ENCODE measurements at regions not wholly inside any gene's neighbourhood (a gene's known extent, or its start where the extent isn't known, plus 50 kb on each side); places are given as distances from the start of the nearest gene placed in this dataset.

DNA sequence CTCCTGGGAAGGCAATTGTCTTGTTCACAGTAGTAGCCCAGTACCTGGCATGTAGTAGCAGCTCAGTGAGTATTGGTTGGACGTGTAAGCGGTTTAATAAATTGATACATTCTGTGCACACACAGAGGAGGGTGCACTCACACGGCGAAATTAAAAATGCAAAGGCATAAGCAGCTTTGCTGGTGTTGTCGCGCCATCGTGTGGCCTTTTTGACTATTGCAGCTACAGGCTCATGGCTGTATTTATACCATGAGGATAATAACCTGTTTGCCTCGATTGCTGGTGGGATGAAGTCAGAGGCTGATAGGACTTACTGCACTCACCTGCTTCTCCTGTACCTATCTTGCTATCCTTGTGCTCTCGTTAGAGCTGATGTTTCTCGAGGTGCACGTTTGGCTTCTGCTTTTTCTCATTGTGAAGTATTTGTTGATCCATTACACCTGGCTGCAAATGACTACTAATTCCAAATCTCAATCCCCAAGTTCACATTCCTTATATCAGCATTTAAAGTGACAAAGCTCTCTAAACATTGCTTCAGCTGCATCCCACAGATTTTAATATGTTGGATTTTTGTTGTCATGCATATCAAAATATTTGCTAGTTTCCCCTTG lies 61.5 kb downstream of the TBXT start:
- peak in 1 of 2 experiments; percentile 18 for DNase-seq (ENCODE audit: low read depth in 2 of 2)

DNA sequence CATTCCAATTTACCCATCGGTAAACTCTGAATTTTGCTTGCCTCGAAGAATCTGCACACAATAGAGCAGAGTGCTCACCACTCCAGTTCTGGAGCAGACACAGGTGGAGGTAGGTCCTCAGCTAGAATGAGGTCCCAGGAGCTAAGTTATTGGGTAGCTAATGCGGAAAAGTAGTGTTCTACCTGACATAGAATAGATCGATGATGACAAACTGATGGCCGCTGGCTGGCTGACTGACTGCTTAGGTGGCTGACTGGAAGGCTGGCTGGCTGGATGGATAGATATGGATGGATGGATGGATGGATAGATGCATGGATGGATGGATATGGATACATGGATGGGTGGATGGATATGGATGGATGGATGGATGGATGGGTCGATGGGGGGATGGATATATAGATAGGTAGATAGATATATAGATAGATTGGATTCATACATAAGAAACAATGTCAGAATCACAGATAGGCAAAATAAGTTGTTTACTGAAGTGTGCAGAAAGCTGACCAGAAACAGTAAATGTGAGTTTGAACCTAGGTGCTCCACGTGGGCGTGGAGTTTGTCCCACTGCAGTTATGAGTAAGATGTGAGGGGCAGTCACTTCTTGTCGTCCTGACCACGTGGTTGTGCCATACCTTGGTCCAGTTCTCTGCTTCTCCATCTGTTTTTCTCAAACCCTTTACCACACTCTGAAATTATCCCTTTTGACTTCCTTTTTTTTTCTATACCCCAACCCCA lies 62.1 kb downstream of the TBXT start:
- DNase-seq (ENCODE audit: low read depth in 2 of 2), result no peak

DNA sequence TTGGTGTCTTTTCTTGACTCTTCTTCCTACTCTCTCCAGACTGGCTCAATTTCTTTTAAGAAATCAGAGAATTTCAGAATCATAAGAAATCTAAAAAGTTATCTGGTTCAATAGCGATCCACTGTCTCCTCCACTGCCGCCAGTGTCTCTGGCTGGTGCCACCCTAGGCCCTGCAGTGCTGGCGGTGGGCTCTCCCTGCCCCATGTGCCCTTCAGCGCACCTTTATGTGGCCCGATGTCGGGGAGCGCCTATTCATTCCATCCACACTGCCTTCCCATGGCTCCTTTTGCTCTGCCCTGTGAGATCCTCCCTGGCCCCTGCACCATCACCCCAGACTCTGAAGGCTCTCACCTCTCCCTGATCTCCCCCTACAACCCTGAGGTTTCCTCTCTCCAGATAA lies 62.8 kb downstream of the TBXT start:
- no peak for DNase-seq (ENCODE audit: low read depth in 2 of 2)

DNA sequence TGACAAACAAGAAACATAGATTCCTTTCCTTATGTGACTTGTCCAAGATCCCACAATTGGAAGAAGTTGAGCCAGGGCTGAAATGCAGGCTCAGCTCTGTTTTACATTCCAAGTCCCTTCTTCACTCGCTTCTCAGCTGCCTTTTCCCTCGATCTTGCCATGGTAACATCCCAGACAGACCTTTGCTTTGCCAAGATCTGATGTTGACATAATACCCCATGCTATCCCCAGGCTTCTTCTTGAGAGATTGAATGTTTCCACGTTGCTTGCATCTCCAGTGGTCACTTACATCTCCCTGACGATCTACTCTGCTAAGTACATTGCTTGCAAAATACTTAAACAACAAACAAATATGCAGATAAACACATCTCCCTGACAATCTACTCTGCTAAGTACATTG lies 63.5 kb downstream of the TBXT start:
- DNase-seq (ENCODE audit: low read depth in 2 of 2), result no peak

DNA sequence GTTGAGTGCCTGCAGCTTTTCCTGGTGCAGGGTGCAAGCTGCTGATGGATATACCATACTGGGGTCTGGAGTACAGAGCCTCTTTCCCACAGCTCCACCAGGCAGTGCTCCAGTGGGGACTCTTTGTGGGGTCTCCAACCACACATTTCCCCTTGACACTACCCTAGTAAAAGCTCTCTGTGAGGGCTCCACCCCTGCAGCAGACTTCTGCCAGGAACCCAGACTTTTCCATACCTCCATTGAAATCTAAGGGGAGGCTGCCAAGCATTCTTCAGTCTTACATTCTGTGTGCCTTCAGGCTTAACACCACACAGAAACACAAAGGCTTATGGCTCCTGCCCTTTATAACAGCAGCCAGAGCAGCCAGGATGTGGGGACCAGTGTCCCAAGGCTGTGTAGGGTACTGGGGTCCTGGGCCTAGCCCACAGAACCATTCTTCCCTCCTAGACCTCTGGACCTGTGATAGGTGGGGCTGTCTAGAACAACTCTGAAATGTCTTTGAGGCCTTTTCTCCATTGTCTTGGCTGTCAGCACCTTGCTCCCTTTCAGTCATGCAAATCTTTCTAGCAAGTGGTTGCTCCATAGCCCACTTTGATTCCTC lies 65.7 kb downstream of the TBXT start:
- DNase-seq (ENCODE audit: low read depth in 2 of 2), result no peak

DNA sequence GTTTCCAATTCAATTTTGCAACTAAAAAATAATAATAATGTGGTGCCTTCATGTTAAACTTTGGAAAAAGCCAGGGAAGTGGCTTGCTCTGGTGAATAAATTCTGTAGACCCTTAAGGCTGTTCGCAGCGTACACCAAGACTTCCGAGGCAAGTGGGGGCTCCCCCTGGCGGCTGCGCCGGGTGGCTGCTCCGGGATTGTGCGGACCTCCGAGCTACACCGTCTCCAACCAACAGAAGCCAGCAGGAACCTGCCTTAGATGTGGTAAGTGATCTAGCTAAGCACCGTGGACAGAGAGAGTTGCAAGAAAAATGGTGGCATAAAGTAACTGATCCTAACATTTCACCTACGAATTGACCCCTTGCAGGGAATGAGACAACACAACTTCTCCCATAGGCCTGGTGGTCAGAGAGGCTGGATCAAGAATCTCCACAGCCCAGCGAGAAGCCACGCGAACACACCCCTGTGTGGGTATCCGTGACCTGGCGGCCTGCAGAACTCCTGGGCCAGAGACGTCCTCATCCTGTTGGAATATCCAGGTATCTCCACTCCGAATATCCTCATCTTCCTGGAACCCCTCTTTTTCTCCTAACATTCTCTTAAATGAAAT lies 69.6 kb downstream of the TBXT start:
- DNase-seq (ENCODE audit: low read depth in 2 of 2), result peak in 1 of 2 experiments; percentile 25

DNA sequence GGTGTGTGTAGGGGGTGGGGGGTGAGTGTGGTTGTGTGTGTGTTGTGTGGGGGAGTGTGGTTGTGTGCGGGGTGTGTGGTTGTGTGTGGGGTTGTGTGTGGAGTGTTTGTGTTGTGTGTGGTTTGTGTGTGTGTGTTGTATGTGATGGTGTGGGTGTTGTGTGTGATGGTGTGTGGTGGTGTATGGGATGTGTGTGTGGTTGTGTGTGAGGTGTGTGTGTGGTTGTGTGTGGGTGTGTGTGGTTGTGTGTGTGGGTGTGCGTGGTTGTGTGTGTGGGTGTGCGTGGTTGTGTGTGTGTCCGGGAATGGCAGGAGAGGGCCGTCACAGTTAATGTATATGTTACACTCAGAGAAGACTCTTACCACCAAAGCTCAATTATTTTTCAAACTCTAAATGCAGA lies 79.8 kb downstream of the TBXT start:
- DNase-seq (ENCODE audit: low read depth in 2 of 2), result no peak

DNA sequence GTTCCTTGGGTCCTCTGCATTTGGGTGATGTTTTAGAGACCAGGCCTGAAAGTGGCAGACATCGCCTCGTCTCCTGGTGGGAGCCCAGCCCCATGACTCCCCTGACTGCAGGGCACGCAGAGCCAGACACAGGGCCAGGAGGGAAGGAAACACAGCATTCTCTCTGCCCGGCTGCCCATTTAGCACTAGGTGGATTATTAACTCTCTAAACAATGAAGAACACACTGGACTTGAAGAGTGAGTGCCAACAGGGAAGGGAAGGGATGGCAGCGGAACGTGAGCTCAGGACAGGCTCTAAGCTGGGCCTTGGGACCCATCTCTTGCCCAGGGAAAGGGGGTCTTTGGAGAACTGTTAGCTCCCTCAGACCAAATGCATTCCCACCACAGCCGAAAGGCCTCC lies 80.4 kb downstream of the TBXT start:
- DNase-seq (ENCODE audit: low read depth in 2 of 2), result no peak

DNA sequence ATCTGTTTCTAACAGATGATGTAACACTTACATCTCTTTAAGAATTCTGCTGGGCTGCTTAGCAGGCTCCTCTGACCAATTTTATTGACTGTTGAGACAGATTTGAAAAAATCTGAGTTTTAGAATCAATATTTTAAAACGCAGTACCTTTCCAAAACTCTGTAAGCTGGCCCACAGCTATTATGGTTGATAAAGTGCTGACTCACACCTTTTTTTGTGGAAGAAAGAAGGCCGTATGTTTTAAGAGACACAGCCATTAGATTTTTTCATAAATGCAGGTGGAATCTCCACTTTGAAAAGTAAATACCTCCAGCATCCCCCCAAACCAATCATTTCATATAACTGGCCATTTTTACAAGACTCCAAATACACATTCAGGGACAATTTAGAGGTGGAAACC lies 82.2 kb downstream of the TBXT start:
- DNase-seq (ENCODE audit: low read depth in 2 of 2), result no peak

DNA sequence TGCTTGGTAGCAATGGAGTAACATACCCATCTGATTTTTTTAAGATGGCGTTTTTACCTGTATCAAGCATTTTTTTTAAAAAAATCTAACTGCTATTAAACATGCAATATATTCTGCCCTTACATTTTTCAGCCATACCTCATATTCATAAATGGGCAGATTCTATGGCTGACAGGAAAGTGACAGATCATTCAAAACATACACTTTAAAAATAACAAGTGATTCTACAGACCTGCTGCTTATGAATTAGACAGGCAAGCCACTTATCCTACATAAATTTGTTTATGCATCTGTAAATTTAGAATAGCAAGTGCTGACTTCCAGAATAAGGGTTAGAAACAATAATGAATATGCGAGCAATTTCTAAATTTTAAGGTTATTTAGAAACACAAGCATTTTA lies 82.7 kb downstream of the TBXT start:
- no peak for DNase-seq (ENCODE audit: low read depth in 2 of 2)

DNA sequence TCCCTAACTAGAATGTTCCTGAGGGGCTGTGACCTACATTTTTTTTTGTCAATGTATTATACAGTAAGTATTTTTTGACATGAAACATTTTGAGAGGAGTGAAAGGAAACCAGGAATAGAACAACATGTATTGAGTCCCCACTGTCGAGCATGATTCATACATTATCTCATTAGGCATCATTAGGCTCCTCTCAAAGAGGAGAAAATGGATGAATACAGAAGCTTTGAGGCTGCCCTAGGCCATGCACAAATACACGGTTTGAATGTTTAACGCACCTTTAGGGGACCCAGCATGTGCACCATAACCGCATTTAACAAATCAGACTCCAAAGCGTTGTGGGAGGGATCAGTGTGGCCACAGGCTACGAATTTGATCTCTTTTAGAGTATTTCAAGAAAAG lies 87.8 kb downstream of the TBXT start:
- DNase-seq (ENCODE audit: low read depth in 2 of 2), result no peak

DNA sequence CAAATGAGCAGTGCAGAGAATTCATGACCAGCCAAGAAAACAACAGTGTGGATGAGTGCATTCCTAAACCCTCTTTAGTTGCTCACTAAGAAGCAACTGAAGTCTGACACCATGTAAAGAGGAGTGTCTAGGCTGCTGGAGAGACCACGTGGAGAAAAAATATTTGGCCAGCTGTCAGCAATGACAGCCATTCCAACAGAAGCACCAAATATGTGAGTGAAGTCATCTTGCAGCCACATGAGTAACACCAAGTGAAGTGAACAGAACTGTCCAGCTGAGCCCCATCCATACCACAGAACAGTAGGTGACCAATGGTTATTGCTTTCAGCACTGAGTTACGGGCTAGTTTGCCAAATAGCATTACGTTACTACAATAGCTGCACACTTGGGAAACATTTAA lies 89.4 kb downstream of the TBXT start:
- peak; percentile 95 for DNase-seq (ENCODE audit: low read depth in 2 of 2)

DNA sequence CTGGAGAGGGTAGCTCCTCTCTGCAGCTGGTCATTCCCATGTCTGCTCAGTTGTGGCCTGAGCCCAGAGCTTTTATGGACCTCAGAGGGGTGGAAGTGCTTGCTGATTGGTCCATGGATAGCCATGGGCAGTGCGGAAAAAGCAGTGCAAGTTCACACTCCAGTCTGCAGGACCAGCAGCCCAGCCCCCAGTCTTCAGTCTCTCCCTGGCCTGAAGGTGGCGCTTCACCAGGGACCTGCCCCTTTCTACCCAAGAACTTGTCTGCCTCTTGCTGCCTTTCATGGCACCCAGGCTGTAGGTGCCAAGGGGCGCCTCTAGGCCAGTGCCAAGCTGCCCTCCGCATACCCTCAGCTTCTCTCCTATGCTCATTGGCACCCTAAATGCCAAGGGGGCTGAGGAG lies 91.0 kb downstream of the TBXT start:
- DNase-seq (ENCODE audit: low read depth in 2 of 2), result no peak

DNA sequence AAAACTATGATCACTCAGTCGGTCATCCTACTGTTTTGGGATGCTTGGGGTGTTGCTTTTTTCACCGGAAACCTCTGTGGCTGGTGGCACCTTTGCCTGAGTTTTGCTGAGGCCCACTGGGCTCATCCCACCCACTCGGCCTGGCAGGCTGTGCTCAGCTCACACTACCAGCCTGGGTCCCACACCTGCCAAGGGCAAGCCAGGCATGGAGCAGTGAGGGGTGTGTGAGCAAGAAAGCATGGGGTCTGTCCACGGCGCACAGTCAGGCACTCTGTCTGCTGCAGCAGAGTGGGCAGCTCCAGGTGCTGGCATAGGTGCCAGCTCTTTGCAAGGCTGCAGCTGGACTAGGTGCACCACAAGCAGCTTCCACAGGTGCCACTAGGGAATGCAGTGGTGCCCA lies 91.7 kb downstream of the TBXT start:
- DNase-seq (ENCODE audit: low read depth in 2 of 2), result no peak

DNA sequence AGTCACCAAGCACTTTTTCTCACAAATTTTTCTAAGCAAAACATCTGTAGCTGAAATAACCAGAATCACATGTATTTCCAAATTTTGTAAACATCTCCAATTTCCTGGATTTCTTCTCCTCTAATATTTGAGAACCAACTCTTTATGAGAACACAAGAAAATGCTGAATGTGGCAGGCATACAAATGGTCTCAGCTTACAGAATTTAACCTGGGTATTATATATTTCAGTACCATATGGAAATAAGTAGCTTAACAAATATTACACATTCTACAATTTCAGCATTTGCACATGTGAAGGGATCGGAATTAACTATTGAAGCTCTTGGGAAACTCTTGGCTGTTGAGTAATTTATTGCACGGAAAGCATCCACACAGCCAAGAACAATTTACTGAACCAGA lies 92.5 kb downstream of the TBXT start:
- peak; percentile 24 to 35 for DNase-seq (ENCODE audit: low read depth in 2 of 2)

DNA sequence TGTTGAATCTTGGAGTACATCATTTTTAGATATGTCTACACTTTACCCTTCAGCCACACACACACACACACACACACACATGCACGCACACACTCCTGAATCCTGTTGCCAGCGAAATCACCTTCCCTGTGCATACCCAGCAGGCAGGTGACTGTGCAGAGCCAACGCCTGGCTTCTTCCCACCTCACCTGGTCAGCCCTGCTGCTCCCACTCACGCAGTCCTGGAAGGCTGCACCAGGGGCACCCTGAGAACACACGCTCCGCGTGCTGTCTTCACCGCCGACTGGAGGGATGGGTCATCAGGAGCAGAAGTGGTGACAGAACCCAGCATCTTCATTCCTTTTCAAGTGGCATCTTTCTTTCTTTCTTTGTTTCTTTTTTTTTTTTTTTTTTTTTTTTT lies 94.6 kb downstream of the TBXT start:
- DNase-seq (ENCODE audit: low read depth in 2 of 2), result no peak

DNA sequence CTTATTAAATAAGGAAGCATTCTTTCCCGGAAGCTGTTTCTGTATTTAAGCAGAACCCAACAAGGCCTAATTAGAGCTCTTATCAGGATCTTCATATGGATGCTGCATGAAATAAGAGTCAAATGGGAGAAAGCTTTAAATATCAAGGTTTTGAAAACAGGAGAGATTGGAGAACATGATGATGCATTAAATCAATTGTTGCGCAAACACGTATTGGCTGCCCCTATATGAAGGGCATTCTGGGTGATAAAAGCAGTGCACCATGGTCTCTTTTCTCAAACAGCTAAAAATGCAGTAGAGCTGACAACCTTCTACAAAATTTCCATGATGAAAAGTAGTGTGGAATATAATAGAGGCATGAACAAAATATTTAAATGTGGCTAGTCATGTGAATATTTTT lies 98.9 kb downstream of the TBXT start:
- no peak for DNase-seq (ENCODE audit: low read depth in 2 of 2)

DNA sequence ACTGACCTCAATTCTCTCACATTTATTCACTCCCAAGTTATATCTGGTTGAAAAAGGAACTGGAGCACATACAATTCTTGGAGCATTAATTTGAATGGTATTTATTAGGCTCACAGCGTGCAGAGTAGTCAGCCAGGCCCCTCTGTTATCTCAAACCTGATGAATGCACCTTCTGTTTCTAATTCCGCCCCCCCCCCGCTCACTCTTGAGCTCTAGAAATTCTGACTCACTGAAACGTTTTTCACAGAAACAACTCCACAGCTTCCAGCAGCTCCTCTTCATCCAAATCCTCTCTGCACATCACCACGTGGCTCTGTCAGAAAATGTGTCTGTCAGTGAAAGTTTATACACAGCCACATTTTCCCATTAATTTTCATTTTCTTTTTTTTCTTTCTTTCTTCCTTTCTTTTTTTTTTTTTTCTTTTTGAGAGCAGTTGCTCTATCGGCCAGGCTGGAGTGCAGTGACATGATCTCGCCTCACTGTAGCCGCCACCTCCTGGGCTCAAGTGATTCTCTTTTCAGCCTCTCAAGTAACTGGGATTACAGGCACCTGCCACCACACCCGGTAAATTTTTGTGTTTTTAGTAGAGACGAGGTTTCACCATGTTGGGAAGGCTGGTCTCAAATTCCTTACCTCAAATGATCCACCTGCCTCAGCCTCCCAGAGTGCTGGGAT lies 109.4 kb downstream of the TBXT start:
- peak; percentile 50 to 53 for DNase-seq (ENCODE audit: low read depth in 2 of 2)

DNA sequence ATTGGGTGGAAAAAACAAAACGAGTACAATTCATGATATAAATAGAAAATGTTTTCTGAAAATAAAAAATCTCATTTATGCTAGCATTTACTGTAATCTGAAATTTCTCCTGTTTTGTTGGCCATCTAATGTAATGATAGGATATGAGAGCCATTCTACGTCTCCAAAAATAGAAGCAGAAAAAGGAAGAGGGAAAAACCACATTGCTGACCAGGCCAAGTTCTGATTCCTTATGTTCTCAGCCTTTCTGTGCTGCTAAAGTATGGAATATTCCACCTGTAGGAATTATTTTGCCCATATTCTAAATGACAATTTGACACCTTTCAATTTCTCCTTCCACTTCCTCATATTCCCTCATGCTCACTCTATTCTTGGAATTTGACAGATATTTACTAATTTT lies 110.2 kb downstream of the TBXT start:
- DNase-seq (ENCODE audit: low read depth in 2 of 2), result no peak

DNA sequence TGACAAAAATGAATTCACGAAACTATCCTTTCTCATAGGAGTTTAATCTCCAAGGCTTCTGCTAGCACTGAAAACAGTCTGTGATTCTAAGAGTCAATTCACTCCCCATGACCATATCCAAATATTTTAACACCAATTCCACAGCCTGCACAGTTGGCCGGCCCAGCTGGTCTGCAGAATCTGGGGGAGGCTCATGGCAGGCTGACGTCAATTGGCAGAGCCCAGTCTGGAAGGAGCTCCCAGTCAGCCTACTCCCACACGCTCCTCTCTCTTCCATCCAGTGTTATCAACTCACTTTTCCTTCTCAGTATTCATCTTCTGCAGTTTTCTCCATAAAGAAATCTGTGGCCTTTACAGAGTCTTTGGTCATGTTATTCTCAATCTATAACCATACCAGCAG lies 111.0 kb downstream of the TBXT start:
- DNase-seq (ENCODE audit: low read depth in 2 of 2), result no peak

DNA sequence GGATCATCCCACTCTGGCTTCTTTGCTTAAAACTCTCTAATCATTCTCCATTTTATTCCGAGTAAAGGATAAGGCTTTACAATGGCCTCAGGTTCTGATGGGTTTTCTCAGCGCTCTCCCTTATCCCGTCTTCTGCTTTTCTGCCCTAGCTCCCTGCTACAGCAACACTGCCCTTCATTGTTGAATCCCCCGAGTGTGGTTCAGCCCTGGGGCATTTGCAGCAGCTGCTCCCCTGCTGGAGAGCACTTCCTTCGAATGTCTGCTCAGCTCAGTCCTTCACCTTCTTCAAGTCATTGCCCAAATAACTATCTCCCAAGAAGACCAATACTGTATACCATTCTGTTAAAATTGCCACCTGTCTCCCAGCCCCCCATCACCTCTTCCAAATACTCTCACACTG lies 111.8 kb downstream of the TBXT start:
- no peak for DNase-seq (ENCODE audit: low read depth in 2 of 2)

DNA sequence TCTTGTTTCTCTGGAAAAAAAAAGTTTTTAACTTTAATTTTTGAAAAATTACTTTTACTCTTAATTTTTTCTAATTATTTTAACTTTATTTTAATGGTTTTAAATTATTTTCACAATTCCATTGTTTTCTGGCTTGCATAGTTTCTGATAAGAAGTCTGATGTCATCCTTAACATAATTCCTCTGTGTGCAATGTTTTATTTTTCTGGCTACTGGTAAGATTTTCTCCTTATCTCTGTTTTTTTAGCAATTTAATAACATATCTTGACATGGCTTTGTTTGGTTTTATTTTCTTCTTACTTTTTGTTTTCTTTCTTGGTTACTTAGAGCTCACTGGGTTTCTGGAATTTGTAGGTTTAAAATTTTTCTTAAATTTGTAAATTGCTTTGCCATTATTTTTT lies 114.8 kb downstream of the TBXT start:
- no peak for DNase-seq (ENCODE audit: low read depth in 2 of 2)

DNA sequence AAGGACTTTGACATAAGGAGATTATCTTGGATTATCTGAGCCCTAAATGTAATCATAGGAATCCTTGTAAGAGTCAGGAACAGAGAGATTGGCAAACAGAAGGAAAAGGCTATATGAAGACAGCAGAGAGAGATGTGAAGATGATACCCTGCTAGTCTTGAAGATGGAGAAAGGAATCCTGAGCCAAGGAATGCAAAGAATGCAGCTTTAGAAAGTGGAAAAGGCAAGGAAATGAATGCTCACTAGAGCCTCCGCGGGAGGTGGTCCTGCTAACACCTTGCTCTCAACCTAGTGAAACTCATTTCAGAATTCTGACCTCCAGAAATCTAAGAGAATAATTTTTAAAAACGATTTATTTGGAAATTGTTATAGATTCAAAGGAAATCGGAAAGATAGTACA lies 117.1 kb downstream of the TBXT start:
- no peak for DNase-seq (ENCODE audit: low read depth in 2 of 2)
